GM23248 (cell line): ENCODE measurements at regions not wholly inside any gene's neighbourhood (a gene's known extent, or its start where the extent isn't known, plus 50 kb on each side); places are given as distances from the start of the nearest gene placed in this dataset.

ENCODE experiments used
- DNase-seq: peaks from one replicate; pipeline ENCODE4 v3.0.0-alpha.2; 2015
- H2AFZ ChIP-seq: fragments of 200-600 bp; sonication (generic); 2 replicates; pipeline ENCODE4 v1.6.1; 2016; ENCODE audit warnings: antibody characterized with exemption
- H3F3A ChIP-seq: fragments of 200-600 bp; sonication (generic); 2 replicates; pipeline ENCODE4 v1.6.1; 2016; ENCODE audit warnings: mild to moderate bottlenecking, antibody characterized with exemption, mixed run types; ENCODE audit not compliant: insufficient read depth
- H3K27ac ChIP-seq: fragments of 200-600 bp; sonication (generic); 2 replicates; pipeline ENCODE4 v1.5.1; 2016; ENCODE audit warnings: mild to moderate bottlenecking
- H3K27me3 ChIP-seq: fragments of 200-600 bp; sonication (generic); replicated peaks from 2 replicates; pipeline ENCODE4 v1.6.1; 2016; ENCODE audit warnings: mild to moderate bottlenecking; ENCODE audit not compliant: insufficient read depth
- H3K36me3 ChIP-seq: fragments of 200-600 bp; sonication (generic); 2 replicates; pipeline ENCODE4 v1.6.1; 2016; ENCODE audit warnings: low read depth, mild to moderate bottlenecking
- H3K4me1 ChIP-seq: fragments of 200-600 bp; sonication (generic); 2 replicates; pipeline ENCODE4 v1.6.1; 2016; ENCODE audit warnings: mild to moderate bottlenecking; ENCODE audit not compliant: insufficient read depth
- H3K4me2 ChIP-seq: fragments of 200-600 bp; sonication (generic); one replicate; pipeline ENCODE4 v1.6.1; 2016; ENCODE audit warnings: mild to moderate bottlenecking; ENCODE audit not compliant: unreplicated experiment
- H3K4me3 ChIP-seq: fragments of 200-600 bp; sonication (generic); 2 replicates; pipeline ENCODE4 v1.5.1; 2016; ENCODE audit warnings: mild to moderate bottlenecking
- H3K79me2 ChIP-seq: fragments of 200-600 bp; sonication (generic); 2 replicates; pipeline ENCODE4 v1.6.1; 2016; ENCODE audit warnings: mild to moderate bottlenecking; ENCODE audit not compliant: insufficient read depth
- H3K9ac ChIP-seq: fragments of 200-600 bp; sonication (generic); 2 replicates; pipeline ENCODE4 v1.6.1; 2016; ENCODE audit warnings: mild to moderate bottlenecking
- H3K9me2 ChIP-seq: fragments of 200-600 bp; sonication (generic); 2 replicates; pipeline ENCODE4 v1.6.1; 2016; ENCODE audit warnings: mixed run types, mild to moderate bottlenecking, moderate library complexity; ENCODE audit not compliant: insufficient read depth
- H3K9me3 ChIP-seq: fragments of 200-600 bp; sonication (generic); one replicate; pipeline ENCODE4 v1.6.1; 2017; ENCODE audit warnings: low read depth
- H4K20me1 ChIP-seq: fragments of 200-600 bp; sonication (generic); 2 replicates; pipeline ENCODE4 v1.6.0; 2016; ENCODE audit not compliant: insufficient read depth
- EZH2 ChIP-seq: fragments of 200-600 bp; sonication (generic); IDR thresholded peaks from 2 replicates; pipeline ENCODE4 v1.6.1; 2018; ENCODE audit warnings: antibody characterized with exemption, mild to moderate bottlenecking; ENCODE audit not compliant: insufficient read depth, poor library complexity, severe bottlenecking
- EZH2phosphoT487 ChIP-seq: fragments of 200-600 bp; sonication (generic); IDR thresholded peaks from 2 replicates; pipeline ENCODE4 v1.6.1; 2018; ENCODE audit warnings: antibody characterized with exemption, moderate library complexity, mild to moderate bottlenecking, low read depth; ENCODE audit not compliant: insufficient read depth
- WGBS, 2 experiments: methylation state at CpG; one replicate each; pipeline ENCODE4 v1.1.6; 2015 to 2017; ENCODE audit warnings: low lambda C conversion rate in 2 of 2, low coverage in 1 of 2; ENCODE audit errors: missing lambda C conversion rate in 2 of 2; 5-methylcytosine and 5-hydroxymethylcytosine counted together
- in situ Hi-C: fragments of 300-500 bp; cut with MboI; formaldehyde crosslinking; loops from 2 replicates; pipeline ENCODE4 v1.15.0; 2020

GRCh38 chr12:67019070-67019469 is 250.1 kb upstream of the CAND1 start:
- Histone ChIP-seq H3K36me3 (no peaks in the 10 kb centered on the region), H2AFZ (no peak overlapping the region), H3K79me2 (no peaks in the 10 kb centered on the region), H3F3A (no peaks in the 10 kb centered on the region), H3K27ac (no peak overlapping the region), H3K4me2 (no peak overlapping the region), H3K27me3 (peaks cover 3% of the 10 kb centered on the region; the same call in 1 of the 2 replicates), H3K4me1 (no peaks in the 10 kb centered on the region), H4K20me1 (no peaks in the 10 kb centered on the region), H3K9ac (no peak overlapping the region), H3K4me3 (no peak overlapping the region), H3K9me2 (no peaks in the 10 kb centered on the region), H3K9me3 (no peaks in the 10 kb centered on the region)
- in situ Hi-C loops, result no loop called here
- no peak for DNase-seq
- TF ChIP-seq EZH2phosphoT487 (no peak), EZH2 (no peak)
- WGBS, 2 experiments, result 9 to 10% methylated on average over 10 of the region's 10 CpGs

GRCh38 chr12:67025543-67026114 is 243.5 kb upstream of the CAND1 start:
- in situ Hi-C loops, result no loop called here
- Histone ChIP-seq H2AFZ (no peak overlapping the region), H3K27me3 (no peaks in the 10 kb centered on the region; the same call in none of the 2 replicates), H3F3A (no peaks in the 10 kb centered on the region), H3K4me2 (no peak overlapping the region), H4K20me1 (no peaks in the 10 kb centered on the region), H3K9me3 (no peaks in the 10 kb centered on the region), H3K79me2 (no peaks in the 10 kb centered on the region), H3K9ac (no peak overlapping the region), H3K36me3 (no peaks in the 10 kb centered on the region), H3K27ac (no peak overlapping the region), H3K9me2 (no peaks in the 10 kb centered on the region), H3K4me3 (no peak overlapping the region), H3K4me1 (no peaks in the 10 kb centered on the region)
- peak; percentile 15 for DNase-seq
- TF ChIP-seq EZH2, result no peak
- no peak for TF ChIP-seq EZH2phosphoT487
- WGBS, 2 experiments, result 20 to 21% methylated on average over 7 of the region's 7 CpGs

GRCh38 chr12:67026487-67027246 is 242.5 kb upstream of the CAND1 start:
- Histone ChIP-seq H3K27ac (no peak overlapping the region), H3F3A (no peaks in the 10 kb centered on the region), H3K9me3 (no peaks in the 10 kb centered on the region), H3K9me2 (no peaks in the 10 kb centered on the region), H3K27me3 (no peaks in the 10 kb centered on the region; the same call in none of the 2 replicates), H3K4me3 (no peak overlapping the region), H2AFZ (no peak overlapping the region), H3K4me1 (no peaks in the 10 kb centered on the region), H3K9ac (no peak overlapping the region), H4K20me1 (no peaks in the 10 kb centered on the region), H3K79me2 (no peaks in the 10 kb centered on the region), H3K4me2 (no peak overlapping the region), H3K36me3 (no peaks in the 10 kb centered on the region)
- in situ Hi-C loops, result no loop called here
- TF ChIP-seq EZH2phosphoT487, result no peak
- TF ChIP-seq EZH2, result no peak
- DNase-seq, result no peak
- 50 to 59% methylated on average over 5 of the region's 5 CpGs for WGBS, 2 experiments

- no peak overlapping the region for H2AFZ ChIP-seq
- WGBS, 2 experiments, result 22 to 32% methylated on average over 2 of the region's 2 CpGs
- H3K4me1 ChIP-seq, result no peaks in the 10 kb centered on the region
- H3K79me2 ChIP-seq, result no peaks in the 10 kb centered on the region
- no peaks in the 10 kb centered on the region for H4K20me1 ChIP-seq
- H3K27ac ChIP-seq, result no peak overlapping the region
- H3K36me3 ChIP-seq, result no peaks in the 10 kb centered on the region
- H3K9me3 ChIP-seq, result no peaks in the 10 kb centered on the region
- H3K4me3 ChIP-seq, result no peak overlapping the region
- TF ChIP-seq EZH2, result no peak
- no peak for TF ChIP-seq EZH2phosphoT487
- no peaks in the 10 kb centered on the region for H3F3A ChIP-seq
- H3K9me2 ChIP-seq, result no peaks in the 10 kb centered on the region
- H3K4me2 ChIP-seq, result no peak overlapping the region
- no peaks in the 10 kb centered on the region; the same call in none of the 2 replicates for H3K27me3 ChIP-seq
- in situ Hi-C loops, result no loop called here
- DNase-seq, result no peak
- H3K9ac ChIP-seq, result no peak overlapping the region
Measured at GRCh38 chr12:67028529-67028928, 240.6 kb upstream of the CAND1 start.
